LNCaP clone FGC (cell line): ENCODE measurements at regions not wholly inside any gene's neighbourhood (a gene's known extent, or its start where the extent isn't known, plus 50 kb on each side); places are given as distances from the start of the nearest gene placed in this dataset.
"Not testable (repeated sequence)": the region's sequence is repeated elsewhere in the genome, so short reads cannot be mapped to it uniquely, and the experiment has no call there.

Experiments
- DNase-seq: peaks from one replicate; pipeline ENCODE4 v3.0.0-alpha.2; 2011; ENCODE audit warnings: low read depth
- H3K4me3 ChIP-seq: 2 replicates; pipeline ENCODE4 v1.5.1; 2011; ENCODE audit warnings: mild to moderate bottlenecking, low read depth, low read length, control low read depth
- CTCF ChIP-seq: IDR thresholded peaks from 2 replicates; pipeline ENCODE4 v1.5.1; 2012; ENCODE audit warnings: mild to moderate bottlenecking; ENCODE audit not compliant: control insufficient read depth, insufficient read depth; ENCODE audit errors: extremely low read depth

GRCh38 chr11:57047610-57048009, 58.9 kb downstream of the OR5AK2 start:
- no peak for DNase-seq
- no peak for TF ChIP-seq CTCF
- no peak overlapping the region for H3K4me3 ChIP-seq

DNA sequence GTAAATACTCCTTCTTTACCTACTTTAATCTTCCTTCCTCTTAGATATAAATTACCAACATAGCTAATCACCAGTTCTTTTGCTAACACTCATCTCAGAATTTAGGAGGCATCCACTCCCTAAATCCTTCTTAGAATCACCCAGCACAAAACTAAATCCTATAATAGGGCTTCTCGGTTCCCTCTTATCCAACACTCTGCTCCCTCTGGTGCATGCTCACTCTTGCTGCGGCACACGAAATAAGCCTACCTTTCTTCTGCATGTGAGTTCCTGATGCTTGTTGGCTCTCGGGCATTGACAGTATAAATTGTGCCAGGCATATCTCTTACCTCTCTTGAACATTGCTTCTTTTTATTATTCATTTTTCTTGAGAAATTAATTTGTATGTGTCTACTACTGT, 61.0 kb downstream of the OR5AK2 start:
- no peak for TF ChIP-seq CTCF
- DNase-seq: no peak
- H3K4me3 ChIP-seq: no peak overlapping the region

GRCh38 chr11:57054817-57055216, 66.1 kb downstream of the OR5AK2 start:
- no peak overlapping the region for H3K4me3 ChIP-seq
- TF ChIP-seq CTCF: no peak
- DNase-seq: no peak

DNA sequence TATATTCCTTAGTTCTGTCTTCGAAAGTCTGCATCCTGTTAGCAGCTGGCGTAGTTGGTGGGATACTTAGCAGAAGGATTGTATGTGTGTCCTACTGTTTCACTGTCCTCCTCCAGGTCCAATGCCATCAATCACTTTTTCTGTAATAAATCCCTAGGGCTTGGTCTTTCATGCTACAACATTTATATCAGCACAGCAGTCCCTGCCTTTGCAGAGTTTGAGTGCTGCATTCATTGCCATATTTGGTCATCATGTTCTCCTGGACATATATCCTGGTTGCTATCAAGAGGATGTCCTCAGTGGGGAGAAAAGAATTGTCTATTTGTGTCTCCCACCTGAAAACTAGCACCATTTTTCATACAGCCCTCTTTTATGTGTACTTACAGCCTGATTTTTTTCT, 67.0 kb downstream of the OR5AK2 start:
- no peak for DNase-seq
- no peak for TF ChIP-seq CTCF
- no peak overlapping the region for H3K4me3 ChIP-seq

DNA sequence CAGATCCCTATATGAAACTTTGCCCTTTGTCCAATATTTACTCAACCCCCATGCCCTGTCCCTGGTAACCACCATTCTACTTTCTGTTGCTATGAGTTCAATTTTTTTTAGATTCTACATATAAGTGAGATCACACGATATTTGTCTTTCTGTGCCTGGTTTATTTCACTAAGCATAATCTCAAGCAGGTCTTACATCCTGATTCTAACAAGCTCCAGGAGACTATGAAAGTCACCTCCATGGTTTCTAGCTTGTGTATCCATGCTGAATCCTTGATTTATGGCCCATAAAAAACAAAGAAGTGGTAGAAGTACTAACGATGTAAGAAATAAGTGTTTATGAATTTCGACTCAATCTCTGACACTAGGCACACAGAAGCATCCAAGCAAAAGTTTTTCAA, 68.0 kb downstream of the OR5AK2 start:
- H3K4me3 ChIP-seq: no peak overlapping the region
- no peak for DNase-seq
- TF ChIP-seq CTCF: no peak

DNA sequence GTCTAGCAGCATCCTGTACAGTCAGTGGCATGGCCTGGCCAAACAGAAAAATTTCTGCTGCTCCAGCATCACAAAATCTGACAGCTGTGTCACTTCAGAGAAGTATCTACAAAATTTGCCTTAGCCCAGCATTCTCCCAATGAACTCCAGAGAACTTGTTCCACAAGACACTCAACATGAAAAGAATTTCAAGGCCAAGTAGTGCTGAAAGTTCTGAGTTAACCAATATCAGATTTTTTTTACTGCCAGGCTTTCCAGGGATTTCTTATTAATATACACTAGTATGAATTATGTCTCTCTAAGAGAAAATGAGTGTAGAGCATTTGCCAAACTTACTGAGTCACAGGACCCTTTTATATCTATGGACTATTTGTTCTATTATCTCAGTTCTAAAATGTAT, 68.8 kb downstream of the OR5AK2 start:
- H3K4me3 ChIP-seq: no peak overlapping the region
- no peak for DNase-seq
- no peak for TF ChIP-seq CTCF

DNA sequence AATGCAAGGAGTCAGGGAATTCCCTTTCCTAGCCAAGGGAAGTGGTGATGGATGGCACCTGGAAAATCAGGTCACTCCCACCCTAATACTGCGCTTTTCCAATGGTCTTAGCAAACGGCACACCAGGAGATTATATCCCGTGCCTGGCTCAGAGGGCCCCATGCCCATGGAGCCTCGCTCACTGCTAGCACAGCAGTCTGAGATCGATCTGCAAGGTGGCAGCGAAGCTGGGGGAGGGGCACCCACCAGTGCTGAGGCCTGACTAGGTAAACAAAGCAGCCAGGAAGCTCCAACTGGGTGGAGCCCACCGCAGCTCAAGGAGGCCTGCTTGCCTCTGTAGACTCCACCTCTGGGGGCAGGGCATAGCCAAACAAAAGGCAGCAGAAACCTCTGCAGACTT, 74.2 kb downstream of the OR5AK2 start:
- not testable (repeated sequence) for DNase-seq, H3K4me3 ChIP-seq

DNA sequence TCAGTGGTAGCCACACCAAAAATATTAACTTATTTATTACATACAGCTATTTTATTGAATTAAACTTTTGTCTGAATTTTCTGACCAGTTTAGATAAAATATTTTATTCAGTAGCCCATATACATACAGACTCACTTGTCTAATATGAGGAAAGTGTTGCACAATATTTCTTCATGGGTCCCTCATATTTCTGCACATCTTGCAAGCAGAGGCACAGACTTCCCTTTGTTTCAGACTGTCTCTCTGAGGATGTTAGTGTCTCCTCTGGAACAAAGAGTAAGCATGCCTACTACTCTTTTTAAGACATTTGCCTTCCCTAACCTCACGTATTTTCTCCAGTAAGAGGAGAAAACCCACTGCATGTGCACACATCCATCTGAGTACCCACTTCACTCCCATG, 81.2 kb downstream of the OR5AK2 start:
- DNase-seq: no peak
- no peak for TF ChIP-seq CTCF
- no peak overlapping the region for H3K4me3 ChIP-seq
